ENCODE measurements at regions not wholly inside any gene's neighbourhood (a gene's known extent, or its start where the extent isn't known, plus 50 kb on each side); places are given as distances from the start of the nearest gene placed in this dataset.

DNA sequence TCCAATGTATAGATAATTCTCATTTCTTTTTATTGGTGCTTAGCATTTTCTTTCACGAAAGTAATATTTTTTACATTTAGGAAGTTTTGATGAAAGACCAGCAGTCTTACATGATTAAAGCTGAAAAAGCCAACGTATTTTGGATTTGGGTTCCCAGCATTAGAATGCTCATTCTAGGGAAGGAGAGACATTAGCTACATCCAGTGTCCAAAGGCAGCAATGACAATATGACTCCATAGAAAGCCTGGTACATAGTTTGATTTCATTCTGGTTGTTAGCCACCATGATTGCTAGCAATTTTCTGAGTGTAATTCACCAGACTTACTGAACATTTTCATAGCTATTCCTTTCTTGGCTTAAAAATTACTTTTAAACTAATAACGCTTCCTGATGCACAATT lies 1397.5 kb downstream of the PCDH7 start:
- Mint-ChIP-seq H3K27ac (no peak overlapping the region), H3K4me1 (no peaks in the 10 kb centered on the region), H3K9me3 (peaks cover 2% of the 10 kb centered on the region), H3K4me3 (no peak overlapping the region), H3K36me3 (ENCODE audit: low read depth) (no peaks in the 10 kb centered on the region), H3K27me3 (no peaks in the 10 kb centered on the region)
- DNase-seq: no peak
- POLR2A ChIA-PET: no interaction called here
- CTCF ChIA-PET: no interaction called here
- ATAC-seq (ENCODE audit: low read depth): no peak
- TF ChIP-seq, protein P1, sequence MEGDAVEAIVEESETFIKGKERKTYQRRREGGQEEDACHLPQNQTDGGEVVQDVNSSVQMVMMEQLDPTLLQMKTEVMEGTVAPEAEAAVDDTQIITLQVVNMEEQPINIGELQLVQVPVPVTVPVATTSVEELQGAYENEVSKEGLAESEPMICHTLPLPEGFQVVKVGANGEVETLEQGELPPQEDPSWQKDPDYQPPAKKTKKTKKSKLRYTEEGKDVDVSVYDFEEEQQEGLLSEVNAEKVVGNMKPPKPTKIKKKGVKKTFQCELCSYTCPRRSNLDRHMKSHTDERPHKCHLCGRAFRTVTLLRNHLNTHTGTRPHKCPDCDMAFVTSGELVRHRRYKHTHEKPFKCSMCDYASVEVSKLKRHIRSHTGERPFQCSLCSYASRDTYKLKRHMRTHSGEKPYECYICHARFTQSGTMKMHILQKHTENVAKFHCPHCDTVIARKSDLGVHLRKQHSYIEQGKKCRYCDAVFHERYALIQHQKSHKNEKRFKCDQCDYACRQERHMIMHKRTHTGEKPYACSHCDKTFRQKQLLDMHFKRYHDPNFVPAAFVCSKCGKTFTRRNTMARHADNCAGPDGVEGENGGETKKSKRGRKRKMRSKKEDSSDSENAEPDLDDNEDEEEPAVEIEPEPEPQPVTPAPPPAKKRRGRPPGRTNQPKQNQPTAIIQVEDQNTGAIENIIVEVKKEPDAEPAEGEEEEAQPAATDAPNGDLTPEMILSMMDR (IDR thresholded peaks at IDR 0.05): no peak
- intact Hi-C loops (cut with micrococcal nuclease): no loop called here

DNA sequence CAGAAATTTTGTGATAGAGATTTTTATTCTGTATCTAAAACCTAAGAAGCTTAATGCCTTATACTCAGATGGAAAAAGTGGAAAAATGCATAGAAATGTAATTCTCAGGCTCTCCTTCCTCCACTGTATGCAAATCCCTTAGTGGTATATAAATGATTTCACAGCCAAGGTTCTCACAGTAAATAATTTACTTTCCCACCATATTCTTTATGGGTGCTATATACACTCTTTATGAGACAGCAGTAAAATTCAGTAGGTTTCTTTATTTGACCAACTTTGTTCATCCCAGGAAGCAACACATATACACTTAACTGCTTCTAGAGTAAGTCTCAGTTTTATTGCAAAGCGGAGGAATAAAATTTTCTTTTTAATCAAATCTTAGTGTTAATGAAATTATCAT lies 1399.7 kb downstream of the PCDH7 start:
- ChIA-PET POLR2A (no interaction called here), CTCF (no interaction called here)
- Mint-ChIP-seq H3K4me1 (no peaks in the 10 kb centered on the region), H3K27me3 (no peaks in the 10 kb centered on the region), H3K36me3 (ENCODE audit: low read depth) (no peaks in the 10 kb centered on the region), H3K9me3 (peaks cover 4% of the 10 kb centered on the region), H3K27ac (no peak overlapping the region), H3K4me3 (no peak overlapping the region)
- TF ChIP-seq, protein P1 (IDR thresholded peaks at IDR 0.05): no peak
- DNase-seq: no peak
- no peak for ATAC-seq (ENCODE audit: low read depth)
- intact Hi-C loops (cut with micrococcal nuclease): no loop called here

DNA sequence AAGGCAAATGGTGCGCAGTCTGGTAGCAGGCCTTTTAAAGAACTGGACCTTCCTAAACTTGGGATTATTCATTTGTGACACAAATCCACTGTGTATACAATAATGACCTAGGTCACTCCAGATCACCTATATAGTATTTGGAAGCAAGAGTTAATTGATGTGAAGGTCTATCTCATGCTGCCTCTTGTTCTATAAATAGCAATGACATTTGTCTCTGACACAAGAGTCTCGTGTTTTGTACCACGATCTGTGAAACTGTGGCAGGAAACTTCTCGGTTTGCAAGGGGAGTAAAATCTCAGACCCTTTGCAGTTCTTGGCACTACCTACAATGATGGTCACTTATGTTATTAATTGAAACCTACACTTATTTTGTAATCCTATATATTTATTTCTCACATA lies 1408.4 kb downstream of the PCDH7 start:
- intact Hi-C loops (cut with micrococcal nuclease): no loop called here
- ATAC-seq (ENCODE audit: low read depth) (no peak), DNase-seq (no peak)
- Mint-ChIP-seq H3K36me3 (ENCODE audit: low read depth) (no peaks in the 10 kb centered on the region), H3K9me3 (no peaks in the 10 kb centered on the region), H3K27me3 (no peaks in the 10 kb centered on the region), H3K4me1 (no peaks in the 10 kb centered on the region), H3K27ac (no peak overlapping the region), H3K4me3 (no peak overlapping the region)
- POLR2A ChIA-PET: no interaction called here
- CTCF ChIA-PET: no interaction called here
- TF ChIP-seq, protein P1 (IDR thresholded peaks at IDR 0.05): no peak

DNA sequence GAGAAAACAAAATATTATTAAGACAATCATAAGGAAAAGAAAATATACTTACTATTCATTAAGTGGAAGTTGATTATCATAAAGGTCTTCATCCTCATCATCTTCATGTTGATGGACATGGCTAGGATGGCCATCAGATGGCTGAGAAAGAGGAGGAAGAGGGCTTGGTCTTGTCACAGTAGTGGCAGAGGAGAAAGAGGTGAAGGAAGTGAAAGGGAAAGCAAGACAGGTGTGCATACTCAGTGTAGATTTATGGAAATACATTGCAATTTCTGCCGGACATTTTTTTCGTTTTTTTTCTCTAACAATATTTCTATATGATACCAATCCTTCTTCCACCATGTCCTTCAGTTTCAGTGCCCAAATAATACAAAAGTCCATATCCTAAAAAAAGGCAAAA lies 1409.8 kb downstream of the PCDH7 start:
- no peaks in the 10 kb centered on the region for H3K36me3 Mint-ChIP-seq (ENCODE audit: low read depth)
- H3K27ac Mint-ChIP-seq: no peak overlapping the region
- ATAC-seq (ENCODE audit: low read depth) (no peak), DNase-seq (no peak)
- no peaks in the 10 kb centered on the region for H3K4me1 Mint-ChIP-seq
- H3K4me3 Mint-ChIP-seq: no peak overlapping the region
- intact Hi-C loops (cut with micrococcal nuclease): no loop called here
- H3K9me3 Mint-ChIP-seq: no peaks in the 10 kb centered on the region
- CTCF ChIA-PET: no interaction called here
- TF ChIP-seq, protein P1 (IDR thresholded peaks at IDR 0.05): no peak
- no peaks in the 10 kb centered on the region for H3K27me3 Mint-ChIP-seq
- POLR2A ChIA-PET: no interaction called here

DNA sequence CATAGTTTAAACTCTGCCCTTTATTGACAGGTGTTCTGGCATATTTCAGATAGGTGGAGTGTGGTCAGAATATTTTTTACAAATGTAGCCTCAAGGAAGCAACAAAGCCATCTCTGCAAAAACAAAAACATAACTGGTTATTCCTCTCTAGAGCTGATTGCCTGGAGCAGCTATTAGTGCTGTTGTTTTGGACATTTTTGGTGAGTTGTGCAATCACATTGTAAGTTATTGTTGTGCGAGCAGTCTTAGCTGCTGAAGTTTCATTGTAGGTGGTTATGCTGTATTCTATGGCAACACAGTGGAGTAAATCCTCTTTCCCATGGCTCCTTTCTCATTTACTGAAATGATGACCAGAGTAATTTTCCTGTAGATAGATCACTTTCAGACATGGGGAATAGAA lies 1413.0 kb downstream of the PCDH7 start:
- Mint-ChIP-seq H3K4me1 (no peaks in the 10 kb centered on the region), H3K27me3 (no peaks in the 10 kb centered on the region), H3K4me3 (no peak overlapping the region), H3K36me3 (ENCODE audit: low read depth) (no peaks in the 10 kb centered on the region), H3K9me3 (no peaks in the 10 kb centered on the region), H3K27ac (no peak overlapping the region)
- intact Hi-C loops (cut with micrococcal nuclease): no loop called here
- ChIA-PET POLR2A (no interaction called here), CTCF (no interaction called here)
- DNase-seq (no peak), ATAC-seq (ENCODE audit: low read depth) (no peak)
- TF ChIP-seq, protein P1 (IDR thresholded peaks at IDR 0.05): no peak

Data from activated B cell treated with CpG ODN at 0.5 μM for 24 hours (primary cell).